OCI-M1 (cell line): ENCODE measurements at regions not wholly inside any gene's neighbourhood (a gene's known extent, or its start where the extent isn't known, plus 50 kb on each side); places are given as distances from the start of the nearest gene placed in this dataset.
A peak's percentile ranks its signal among the peaks of the same experiment; 100 is the strongest.

Experiments
- DNase-seq: peaks from one replicate; lab custom pipeline; 2025; lab: John Stamatoyannopoulos, UW

DNA sequence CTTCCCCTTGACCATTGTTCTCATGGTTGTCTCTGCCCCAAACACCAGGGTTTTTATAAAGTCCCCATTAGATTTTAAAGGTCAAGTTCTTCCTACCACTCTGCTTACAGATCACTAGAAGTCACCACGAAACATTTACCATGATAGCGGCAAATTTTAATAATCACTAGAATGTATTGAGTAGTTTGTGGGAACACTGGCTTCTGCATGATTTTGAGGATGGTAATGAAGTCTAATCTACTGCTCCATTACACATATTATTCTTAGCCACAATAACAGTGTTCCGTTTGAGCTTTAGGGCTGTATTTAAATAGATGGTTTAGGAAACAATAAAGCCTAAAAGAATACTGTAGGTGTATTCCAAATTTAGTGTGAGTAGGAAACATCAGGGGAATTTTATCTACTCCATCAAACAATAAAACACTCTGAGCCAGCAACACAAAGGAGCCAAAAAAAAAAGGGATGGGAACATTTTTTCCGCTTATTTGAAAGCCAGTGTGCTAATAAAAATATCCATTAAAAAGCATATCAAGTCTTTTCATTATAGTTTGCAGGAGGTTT is 49.7 kb downstream of the KLF12 start:
- DNase-seq, result no peak

DNA sequence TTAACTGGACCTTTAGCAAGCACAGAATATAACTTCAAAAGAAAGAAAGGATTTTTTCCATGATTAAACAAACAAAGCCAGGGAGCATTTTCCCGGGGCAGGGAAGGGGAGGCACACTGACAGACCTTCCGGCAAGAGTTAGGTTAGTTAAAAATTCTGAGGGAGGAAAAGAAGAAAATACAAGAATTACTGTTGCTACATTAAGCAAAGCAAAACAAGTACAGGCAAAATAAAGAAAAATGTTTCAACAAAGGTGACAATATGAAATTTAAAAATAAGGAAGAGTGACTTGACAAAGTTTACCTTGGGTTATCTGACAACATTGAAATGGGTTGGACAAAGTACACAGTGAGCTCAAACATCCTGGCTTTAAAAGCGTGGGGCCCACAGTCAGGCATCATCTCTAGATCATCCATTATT is 51.5 kb downstream of the KLF12 start:
- no peak for DNase-seq

DNA sequence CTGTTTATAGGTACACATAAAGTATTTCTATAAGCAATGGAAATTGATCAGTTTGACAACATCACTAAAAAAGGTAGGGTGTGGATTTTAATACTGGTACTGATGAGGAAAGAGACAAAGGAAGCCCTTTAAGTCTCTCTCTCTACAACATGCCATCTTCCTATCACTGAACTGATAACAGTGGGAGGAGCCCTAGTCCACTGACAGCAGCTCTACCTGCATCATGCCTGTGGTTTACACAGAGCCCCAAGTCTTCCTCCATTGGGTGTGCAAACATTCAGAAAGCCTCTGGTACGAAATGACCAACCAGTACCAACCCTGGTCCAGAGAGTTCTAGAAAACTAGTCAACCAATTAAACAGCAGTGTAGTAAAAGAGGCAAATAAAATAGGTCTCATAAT is 53.4 kb downstream of the KLF12 start:
- no peak for DNase-seq

DNA sequence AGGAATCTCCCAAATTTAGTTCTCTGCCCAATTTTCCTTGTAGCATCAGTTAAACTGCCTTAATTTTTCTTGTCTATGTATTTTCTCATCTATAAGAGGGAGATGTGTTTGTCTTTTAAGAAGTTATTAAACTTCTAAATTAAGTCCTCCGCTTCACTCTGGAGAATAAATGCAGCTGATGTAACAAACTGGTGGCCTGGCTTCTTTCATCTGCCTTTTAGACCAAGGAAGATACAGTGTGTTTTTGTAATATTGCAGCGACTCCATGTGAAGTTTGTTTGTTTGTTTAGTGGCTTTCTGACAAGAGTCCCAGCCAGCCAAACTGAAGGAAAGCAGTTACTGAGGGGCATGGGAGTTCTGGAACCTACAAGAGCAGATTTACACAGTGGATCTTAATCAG is 56.4 kb downstream of the KLF12 start:
- no peak for DNase-seq

DNA sequence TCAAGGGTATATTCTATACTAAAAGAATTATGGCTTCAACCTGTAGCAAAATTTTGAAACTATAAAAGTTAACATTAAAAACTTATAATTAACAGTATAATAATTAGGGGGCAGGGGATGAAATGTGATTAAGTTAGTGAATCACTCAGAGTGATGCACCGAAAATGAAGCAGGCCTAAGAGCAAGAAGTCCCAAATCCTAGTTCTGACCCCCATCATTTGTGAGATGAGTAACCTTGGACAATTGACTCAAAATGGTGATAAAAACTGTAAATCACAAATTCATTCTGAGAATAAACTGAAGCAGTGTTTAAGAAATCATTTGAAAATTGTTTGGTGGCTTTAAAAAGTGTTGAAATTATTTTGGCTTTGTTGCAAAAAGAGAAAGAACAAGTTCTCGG is 56.8 kb downstream of the KLF12 start:
- DNase-seq, result no peak

DNA sequence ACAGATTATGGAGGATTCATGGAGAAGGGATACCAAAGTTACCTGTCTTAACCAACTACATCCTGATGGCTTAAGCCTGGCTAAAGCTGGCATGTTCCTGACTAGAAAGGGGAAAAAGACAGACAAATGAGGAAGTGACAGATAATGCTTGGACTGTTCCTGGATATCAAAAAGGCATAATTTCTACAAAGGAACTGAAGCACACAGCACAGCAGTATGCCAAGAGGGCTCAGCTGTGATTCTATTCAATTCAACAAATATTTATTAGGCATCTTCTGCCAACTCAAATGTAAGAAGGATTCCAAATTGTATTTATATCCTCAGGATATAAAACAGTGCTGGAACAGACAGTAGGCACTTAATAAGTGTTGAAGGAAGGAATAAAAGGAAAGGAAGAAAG is 59.5 kb downstream of the KLF12 start:
- DNase-seq, result no peak

DNA sequence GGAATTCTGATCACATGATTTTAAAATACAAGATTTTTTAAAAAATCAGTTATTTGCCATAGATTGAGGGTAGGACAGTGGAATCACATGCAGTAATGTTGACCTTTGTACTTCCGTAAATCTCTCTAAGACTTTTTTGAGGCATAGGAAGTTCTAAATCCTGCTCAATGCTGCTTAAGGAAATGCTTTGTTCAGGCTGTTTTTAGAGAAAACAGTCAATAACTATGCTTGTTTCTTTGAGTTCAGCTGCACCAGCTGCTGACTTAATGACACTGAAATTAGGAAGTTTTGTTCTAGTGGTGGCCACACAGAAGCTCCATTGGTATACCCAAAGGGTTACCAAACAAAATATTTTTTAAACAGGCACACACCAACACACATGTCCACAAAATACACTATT is 60.9 kb downstream of the KLF12 start:
- DNase-seq, result no peak

DNA sequence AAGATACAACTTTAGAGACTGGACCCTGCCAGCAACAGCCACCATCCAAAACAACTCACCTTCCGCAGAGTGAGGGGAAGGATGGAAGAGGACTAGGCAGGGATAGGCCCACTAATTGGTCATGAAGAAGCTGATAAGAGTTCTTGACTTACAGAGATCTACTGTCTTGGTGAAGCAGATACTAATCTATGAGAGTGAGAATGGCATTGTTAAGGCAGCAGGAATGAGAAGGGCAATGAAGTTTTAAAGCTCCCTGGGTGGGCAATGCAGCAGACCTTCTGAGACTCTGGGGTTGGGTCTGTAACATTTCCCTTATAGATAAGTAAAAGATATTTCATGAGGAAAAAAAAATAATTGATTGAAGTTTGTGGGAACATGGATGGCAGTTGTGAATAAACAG is 63.7 kb downstream of the KLF12 start:
- peak; percentile 10 for DNase-seq

DNA sequence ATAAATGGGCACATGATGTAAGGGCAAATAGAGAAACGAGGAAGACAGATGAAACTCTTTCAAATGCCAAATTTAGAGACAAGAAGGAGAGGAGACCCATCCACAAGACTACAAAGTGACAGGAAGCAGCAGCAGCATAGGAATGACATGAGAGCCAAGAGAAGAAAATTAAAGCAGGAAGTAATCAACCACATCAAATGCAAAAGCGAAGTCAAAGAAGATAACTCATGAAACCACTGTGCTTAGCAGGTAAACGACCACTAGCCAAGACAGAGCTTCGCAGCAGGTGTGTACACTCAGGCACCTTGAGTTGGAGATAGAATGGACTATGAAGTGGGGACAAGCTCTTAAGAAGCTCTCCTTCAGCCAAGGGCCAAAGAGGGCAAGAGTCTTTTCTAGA is 64.1 kb downstream of the KLF12 start:
- no peak for DNase-seq

DNA sequence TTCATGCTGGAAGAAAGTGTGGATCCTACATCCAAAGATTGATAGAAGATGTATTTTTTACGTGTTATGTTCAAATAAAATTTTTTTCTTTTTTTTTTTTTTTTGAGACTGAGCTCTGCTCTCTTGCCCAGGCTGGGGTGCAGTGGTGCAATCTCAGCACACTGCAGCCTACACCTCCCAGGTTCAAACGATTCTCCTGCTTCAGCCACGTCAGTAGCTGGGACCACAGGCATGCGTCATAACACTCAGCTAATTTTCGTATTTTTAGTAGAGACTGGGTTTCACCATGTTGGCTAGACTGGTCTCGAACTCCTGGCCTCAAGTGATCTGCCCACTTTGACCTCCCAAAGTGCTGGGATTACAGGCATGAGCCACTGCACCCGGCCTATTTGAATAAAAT is 65.7 kb downstream of the KLF12 start:
- DNase-seq, result no peak

DNA sequence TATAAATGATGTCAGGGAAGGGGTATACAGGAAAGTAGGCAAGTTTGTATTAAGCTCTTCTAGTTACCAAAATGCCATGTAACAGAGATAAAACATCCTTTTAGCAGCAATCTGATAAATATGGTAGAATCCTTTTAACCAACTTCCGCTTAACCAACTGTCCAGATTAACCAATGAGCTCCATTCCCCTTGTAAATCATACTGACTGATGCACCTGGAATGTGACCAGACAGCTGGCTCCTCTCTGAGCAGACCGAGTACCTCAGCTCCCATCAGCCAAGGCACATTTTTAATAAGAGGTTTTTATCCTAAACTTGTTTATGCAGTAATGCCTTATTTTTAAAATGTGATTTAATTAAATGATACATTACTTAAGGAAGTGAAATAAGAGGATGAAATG is 66.4 kb downstream of the KLF12 start:
- DNase-seq, result no peak

DNA sequence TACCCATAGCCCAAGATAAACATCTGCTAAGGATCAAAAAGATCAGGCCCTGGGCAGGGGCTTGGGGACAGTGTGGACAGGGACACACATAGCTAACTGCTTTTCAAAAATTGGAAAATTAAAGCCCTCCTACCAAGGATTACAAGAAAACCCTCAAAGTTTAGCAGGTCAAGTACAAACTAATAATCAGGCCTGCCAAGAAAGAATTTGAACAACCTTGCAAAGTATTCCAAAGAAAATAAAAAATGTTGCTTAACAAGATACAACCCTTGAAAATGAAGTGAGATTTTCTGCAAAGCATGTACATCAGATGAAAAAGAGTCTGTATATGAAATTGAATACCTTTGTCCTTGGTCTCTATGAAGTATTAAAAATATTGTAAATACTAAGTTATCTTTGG is 67.3 kb downstream of the KLF12 start:
- no peak for DNase-seq

DNA sequence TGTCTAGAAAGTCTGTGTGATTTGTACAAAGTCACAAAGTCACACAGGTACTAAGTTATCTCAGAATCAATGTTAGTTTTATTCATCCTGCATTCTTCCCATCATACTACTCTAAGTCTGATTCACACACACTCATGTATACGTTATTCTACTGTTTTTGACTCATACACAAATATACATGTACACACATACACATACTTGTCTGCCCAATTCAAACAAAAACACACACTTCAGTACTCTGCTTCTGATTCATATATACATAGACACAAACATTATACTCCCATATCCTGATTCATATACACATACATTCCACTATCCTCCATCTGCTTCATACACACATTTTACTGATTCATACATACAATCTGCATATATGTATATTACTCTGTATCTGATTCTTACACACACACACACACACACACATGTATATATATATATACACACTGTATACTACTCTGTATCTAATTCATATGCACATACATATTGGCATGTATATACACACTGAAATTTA is 69.3 kb downstream of the KLF12 start:
- no peak for DNase-seq

DNA sequence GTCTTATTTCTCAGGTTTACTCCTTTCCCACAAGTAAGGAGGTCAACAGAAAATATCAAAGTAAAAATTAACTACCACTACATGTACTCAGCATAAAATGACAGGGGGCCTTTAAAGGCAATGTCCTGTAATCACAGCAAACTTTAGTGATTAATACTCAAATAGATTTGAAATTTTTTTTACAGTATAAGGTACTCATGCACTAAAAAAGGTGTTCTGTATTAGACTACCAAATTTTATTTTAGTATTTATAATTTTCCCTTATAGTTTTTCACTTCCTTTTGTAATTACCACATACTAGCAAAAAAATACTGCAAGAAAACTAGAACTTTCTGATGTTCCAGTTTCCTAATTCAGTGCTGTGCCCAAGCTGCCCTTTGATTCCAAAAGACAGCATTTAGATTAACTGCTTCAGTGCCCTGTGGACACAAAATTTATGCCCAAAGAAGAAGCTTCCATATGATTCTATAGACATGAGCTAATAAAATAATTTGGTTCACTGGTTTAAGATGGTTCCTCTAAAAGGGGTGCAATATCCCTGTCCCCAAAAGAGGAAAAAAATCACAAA is 70.6 kb downstream of the KLF12 start:
- DNase-seq, result no peak

DNA sequence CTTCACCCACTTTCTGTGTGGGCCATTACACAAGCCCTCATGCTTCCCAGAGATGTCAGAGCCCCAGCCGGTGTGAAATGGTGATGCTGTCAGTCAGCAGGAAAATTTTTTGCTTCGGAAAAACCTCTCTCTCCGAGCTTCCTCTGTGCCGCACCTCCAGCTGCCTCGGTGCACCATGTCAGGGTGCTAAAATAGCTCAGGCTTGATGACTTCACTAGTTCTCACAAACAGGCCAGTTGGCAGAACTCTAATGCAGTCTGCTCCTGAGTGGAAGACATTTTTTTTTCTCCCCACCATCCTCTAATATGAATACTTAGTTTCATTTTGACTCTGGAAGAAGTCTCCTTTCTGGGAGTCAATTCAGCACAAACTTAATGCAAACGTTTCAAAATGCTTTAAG is 71.3 kb downstream of the KLF12 start:
- DNase-seq, result no peak

DNA sequence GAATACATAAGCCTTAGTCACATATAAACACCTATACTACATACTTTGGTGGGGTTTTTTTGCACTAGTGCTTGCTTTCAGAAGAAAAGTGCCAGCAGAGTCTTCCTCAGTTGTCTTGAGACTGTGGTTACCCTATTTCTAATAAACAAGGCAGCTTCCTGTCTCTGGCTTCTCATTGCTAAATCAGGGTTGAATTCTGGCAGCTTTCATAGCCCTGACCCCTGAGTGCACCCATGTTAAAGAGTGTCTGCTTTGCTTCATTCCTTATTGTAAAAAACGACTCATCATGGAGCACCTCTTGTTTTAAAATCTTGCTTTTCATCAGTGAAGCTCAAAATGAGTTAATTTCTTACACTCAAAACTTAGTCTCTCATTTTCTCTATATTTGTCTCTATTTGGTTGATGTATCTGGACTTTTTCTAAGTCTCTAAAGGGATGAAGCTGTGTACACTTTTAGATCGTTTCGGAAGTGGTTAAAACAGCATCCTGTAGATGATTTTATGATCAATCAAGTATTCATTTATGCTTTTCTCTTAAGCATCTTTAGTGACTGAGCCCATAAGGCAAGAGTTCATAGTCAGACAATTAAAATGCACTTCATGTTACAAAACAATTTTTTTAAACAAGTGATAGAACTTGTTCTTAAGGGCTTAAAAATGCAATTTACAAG is 72.1 kb downstream of the KLF12 start:
- DNase-seq, result peak; percentile 20

DNA sequence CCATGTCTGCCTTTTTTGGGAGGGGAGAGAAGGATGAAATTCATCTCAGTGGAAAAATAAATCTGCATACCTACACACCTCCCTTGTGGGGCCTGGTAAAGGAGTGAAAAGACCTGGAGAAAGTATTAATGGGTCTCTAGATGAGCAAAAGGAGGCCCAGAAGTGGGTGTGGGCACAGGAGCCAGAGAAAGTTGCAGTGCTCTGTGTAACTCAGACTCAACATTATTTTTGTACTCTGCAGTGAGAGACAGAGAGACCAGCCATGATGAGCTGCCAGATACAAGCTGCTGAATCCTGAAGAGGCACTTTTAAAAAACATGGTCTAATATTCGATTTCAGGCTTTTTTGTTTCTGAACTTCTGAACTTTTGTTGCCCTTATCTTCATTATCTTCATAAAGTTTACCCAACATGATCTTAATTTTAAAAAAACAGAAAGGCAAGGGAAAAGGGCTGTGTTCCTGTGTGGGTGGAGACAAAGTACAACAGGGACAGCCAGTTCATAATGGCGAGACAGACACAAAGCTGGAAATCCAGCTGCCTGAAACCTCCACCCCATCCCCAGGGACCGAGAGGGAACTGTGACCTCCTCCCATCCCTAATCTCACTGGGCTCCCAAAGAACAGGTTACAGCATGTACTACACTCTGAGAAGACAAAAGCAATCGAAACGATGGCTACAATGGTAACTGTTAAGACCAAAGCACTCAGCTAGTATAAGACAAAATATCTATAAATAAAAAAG is 77.2 kb downstream of the KLF12 start:
- DNase-seq, result no peak

DNA sequence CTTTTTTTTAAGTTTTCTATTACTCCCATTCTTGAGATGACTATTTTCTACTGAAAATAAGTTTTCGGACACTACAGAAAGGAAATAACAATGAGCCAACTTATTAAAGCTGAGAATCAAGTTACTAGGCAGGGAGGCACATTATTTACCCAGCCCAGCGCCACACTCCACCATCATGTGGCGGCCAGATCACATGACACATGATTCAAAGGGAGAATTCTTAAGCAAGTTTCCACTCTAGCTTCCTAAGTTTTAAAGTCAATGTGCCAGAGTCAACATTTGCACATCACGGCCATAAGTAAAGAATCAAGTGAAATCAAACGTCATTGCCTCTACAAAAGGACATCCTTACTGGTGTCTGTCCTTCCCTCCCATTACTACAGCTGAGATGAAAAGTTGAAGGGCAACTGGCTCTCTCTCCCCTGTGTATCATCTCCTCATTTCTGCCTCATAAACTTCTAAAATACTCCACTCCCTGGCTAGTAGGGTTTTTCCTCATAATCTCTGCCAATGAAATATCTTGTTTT is 81.7 kb downstream of the KLF12 start:
- no peak for DNase-seq

DNA sequence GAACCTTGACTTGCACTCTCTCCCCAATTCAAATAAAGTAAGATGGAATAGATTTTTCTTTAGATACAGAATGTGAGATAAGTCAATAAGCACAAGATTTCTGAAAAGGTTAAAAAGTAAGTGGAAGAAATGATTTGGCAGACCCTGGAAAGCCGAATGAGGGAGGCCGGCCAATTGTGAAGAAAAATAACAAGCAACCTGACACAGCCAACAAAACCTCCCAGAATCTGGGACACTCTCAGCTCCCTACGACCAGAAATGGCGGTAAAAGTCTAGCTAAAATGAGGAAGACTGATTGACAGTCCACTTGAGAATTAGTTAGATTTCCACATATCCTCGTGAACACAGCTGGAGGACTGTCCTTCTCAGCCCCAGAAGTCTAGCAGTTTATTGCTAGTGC is 85.4 kb downstream of the KLF12 start:
- no peak for DNase-seq

DNA sequence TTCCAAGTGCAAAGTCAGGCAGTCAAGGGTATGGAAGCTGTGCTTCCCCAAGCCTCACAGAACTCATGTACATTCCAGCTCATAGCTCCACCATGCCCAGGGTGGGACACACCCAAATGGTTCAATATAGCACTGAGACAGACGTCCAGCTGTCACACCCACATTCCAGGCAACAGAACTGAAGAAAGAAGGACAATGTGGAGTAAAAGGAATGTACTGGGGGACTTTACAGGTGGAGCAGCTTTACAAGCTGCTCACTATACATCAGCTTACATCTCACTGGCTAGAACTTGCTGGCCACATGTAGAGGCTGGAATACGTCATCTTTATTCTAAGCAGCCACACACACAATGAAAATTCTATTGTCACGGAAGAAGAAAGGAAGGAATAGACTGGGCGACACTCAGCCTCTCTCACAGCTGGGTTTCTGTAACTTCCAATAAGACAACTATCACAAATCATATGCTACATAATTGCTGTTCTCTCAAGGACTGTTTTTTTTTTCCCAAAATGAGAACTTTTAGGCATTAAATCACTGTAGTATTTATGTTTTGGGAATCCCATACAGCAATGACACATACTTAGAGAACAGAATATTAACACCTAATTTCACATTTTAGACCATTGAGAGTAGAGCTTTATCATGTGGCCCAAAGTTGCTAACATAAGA is 86.1 kb downstream of the KLF12 start:
- DNase-seq, result no peak

DNA sequence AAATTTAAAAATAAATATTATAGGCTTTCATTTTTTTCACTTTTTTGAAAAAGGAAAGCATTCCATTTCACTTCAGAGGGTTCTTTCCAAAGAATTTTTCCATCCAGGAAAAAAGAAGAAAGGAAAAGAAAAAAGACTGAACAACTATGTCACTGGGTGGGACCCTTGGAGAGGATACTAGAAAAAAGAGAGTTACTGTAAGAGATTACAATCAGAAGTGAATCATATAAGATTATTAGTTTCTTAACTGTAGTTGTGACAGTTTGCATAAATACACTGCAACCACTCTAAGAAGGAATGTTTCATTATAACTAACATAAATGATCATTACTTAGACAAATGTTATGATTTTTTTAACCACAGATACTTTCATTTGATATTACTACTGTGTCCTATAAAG is 87.8 kb downstream of the KLF12 start:
- no peak for DNase-seq

DNA sequence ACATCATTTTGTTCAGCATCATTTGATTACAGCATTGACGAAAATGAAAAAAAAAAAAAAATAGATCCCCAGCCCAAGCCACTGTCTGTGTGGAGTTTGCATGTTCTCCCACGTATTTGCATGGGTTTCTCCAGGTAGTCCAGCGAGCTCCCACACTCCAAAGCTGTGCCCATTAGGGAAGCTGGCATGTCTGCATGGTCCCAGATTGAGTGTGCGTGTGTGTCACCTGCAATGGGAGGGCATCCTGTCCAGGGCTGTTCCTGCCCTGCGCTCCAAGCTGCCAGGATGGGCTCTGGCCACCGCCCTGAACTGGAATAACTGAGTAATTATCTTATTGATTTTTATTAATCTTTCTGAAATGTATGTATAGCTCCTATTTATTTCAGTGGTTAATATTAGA is 88.6 kb downstream of the KLF12 start:
- no peak for DNase-seq
